Type B pancreatic cell (in vitro differentiated cells): ENCODE measurements at regions not wholly inside any gene's neighbourhood (a gene's known extent, or its start where the extent isn't known, plus 50 kb on each side); places are given as distances from the start of the nearest gene placed in this dataset.

Experiments used
- DNase-seq: peaks from one replicate; pipeline ENCODE4 v3.0.0; 2021; ENCODE audit warnings: mixed read lengths; ENCODE audit not compliant: unreplicated experiment; ENCODE audit errors: extremely low spot score
- H3K27ac Mint-ChIP-seq: 2 replicates; pipeline ENCODE4 v1.8.0; 2021; ENCODE audit warnings: mild to moderate bottlenecking, mixed read lengths
- H3K27me3 Mint-ChIP-seq: 2 replicates; pipeline ENCODE4 v1.8.0; 2021; ENCODE audit warnings: mixed read lengths
- H3K36me3 Mint-ChIP-seq: 2 replicates; pipeline ENCODE4 v1.8.0; 2021; ENCODE audit warnings: mixed read lengths
- H3K4me1 Mint-ChIP-seq: one replicate; pipeline ENCODE4 v1.8.0; 2021; ENCODE audit warnings: mixed read lengths; ENCODE audit not compliant: unreplicated experiment
- H3K4me3 Mint-ChIP-seq: 2 replicates; pipeline ENCODE4 v1.8.0; 2021; ENCODE audit warnings: mild to moderate bottlenecking, mixed read lengths
- H3K9me3 Mint-ChIP-seq: 2 replicates; pipeline ENCODE4 v1.8.0; 2021; ENCODE audit warnings: mixed read lengths
- CTCF ChIP-seq: fragments of 200-600 bp; sonication (generic); conservative IDR thresholded peaks from 2 replicates; pipeline ENCODE4 v1.5.0; 2021; ENCODE audit warnings: antibody characterized with exemption, mild to moderate bottlenecking

GRCh38 chr4:115749404-115749803, 636.0 kb upstream of the NDST4 start:
- H3K9me3 Mint-ChIP-seq, result no peaks in the 10 kb centered on the region
- no peak overlapping the region for H3K27ac Mint-ChIP-seq

GRCh38 chr4:115740806-115741205, 627.4 kb upstream of the NDST4 start:
- H3K27ac Mint-ChIP-seq, result no peak overlapping the region
- TF ChIP-seq CTCF, result no peak
- H3K36me3 Mint-ChIP-seq, result no peaks in the 10 kb centered on the region
- peaks cover 5% of the 10 kb centered on the region for H3K4me1 Mint-ChIP-seq
- no peaks in the 10 kb centered on the region for H3K9me3 Mint-ChIP-seq
- H3K4me3 Mint-ChIP-seq, result no peak overlapping the region
- no peak for DNase-seq
- no peaks in the 10 kb centered on the region for H3K27me3 Mint-ChIP-seq

More at GRCh38 chr4:115749404-115749803, 636.0 kb upstream of the NDST4 start:
- no peak for TF ChIP-seq CTCF
- Mint-ChIP-seq H3K36me3 (no peaks in the 10 kb centered on the region), H3K27me3 (no peaks in the 10 kb centered on the region), H3K4me1 (no peaks in the 10 kb centered on the region), H3K4me3 (no peak overlapping the region)
- DNase-seq, result no peak

- Mint-ChIP-seq H3K36me3 (no peaks in the 10 kb centered on the region), H3K9me3 (no peaks in the 10 kb centered on the region), H3K4me3 (no peak overlapping the region), H3K27me3 (no peaks in the 10 kb centered on the region), H3K27ac (no peak overlapping the region), H3K4me1 (no peaks in the 10 kb centered on the region)
- TF ChIP-seq CTCF, result no peak
- no peak for DNase-seq
These were observed 616.4 kb upstream of the NDST4 start for GRCh38 chr4:115729739-115730266.

GRCh38 chr4:115723621-115724020, 610.2 kb upstream of the NDST4 start:
- no peak for TF ChIP-seq CTCF
- H3K27ac Mint-ChIP-seq, result no peak overlapping the region
- no peak for DNase-seq
- H3K9me3 Mint-ChIP-seq, result no peaks in the 10 kb centered on the region
- H3K4me1 Mint-ChIP-seq, result no peaks in the 10 kb centered on the region
- no peak overlapping the region for H3K4me3 Mint-ChIP-seq
- H3K27me3 Mint-ChIP-seq, result no peaks in the 10 kb centered on the region
- H3K36me3 Mint-ChIP-seq, result no peaks in the 10 kb centered on the region

GRCh38 chr4:115720611-115721010, 607.2 kb upstream of the NDST4 start:
- Mint-ChIP-seq H3K27ac (no peak overlapping the region), H3K4me1 (no peaks in the 10 kb centered on the region), H3K27me3 (no peaks in the 10 kb centered on the region), H3K4me3 (no peak overlapping the region), H3K9me3 (no peaks in the 10 kb centered on the region), H3K36me3 (no peaks in the 10 kb centered on the region)
- TF ChIP-seq CTCF, result no peak
- no peak for DNase-seq

GRCh38 chr4:115711575-115711974, 598.2 kb upstream of the NDST4 start:
- Mint-ChIP-seq H3K27me3 (no peaks in the 10 kb centered on the region), H3K36me3 (no peaks in the 10 kb centered on the region), H3K27ac (no peak overlapping the region), H3K4me3 (no peak overlapping the region), H3K4me1 (no peaks in the 10 kb centered on the region), H3K9me3 (no peaks in the 10 kb centered on the region)
- DNase-seq, result no peak
- TF ChIP-seq CTCF, result no peak
